PFSK-1 (cell line): ENCODE measurements at regions not wholly inside any gene's neighbourhood (a gene's known extent, or its start where the extent isn't known, plus 50 kb on each side); places are given as distances from the start of the nearest gene placed in this dataset.

Experiments
- FOXP2 ChIP-seq: optimal IDR thresholded peaks from 2 replicates; pipeline ENCODE3; 2011; ENCODE audit warnings: borderline replicate concordance, control low read depth, inconsistent platforms; ENCODE audit not compliant: insufficient read depth; ENCODE audit errors: extremely low read length, extremely low read depth
- POLR2AphosphoS5 ChIP-seq: IDR thresholded peaks from 2 replicates; pipeline ENCODE4 v1.6.1; 2012; ENCODE audit warnings: low read depth, mild to moderate bottlenecking, control low read depth, low read length, moderate library complexity
- REST ChIP-seq, 2 experiments: IDR thresholded peaks; 2 replicates each; pipeline versions ENCODE4 v1.6.1 to v1.8.0; 2011 to 2012; ENCODE audit warnings: low read depth in 2 of 2, low read length in 2 of 2, control low read depth in 1 of 2, inconsistent platforms in 1 of 2, mild to moderate bottlenecking in 1 of 2, moderate library complexity in 1 of 2; ENCODE audit not compliant: insufficient read depth in 1 of 2
- SIN3A ChIP-seq: IDR thresholded peaks from 2 replicates; pipeline ENCODE4 v1.6.1; 2012; ENCODE audit warnings: mild to moderate bottlenecking, low read length, moderate library complexity, borderline replicate concordance; ENCODE audit not compliant: insufficient read depth
- TAF1 ChIP-seq: IDR thresholded peaks from 2 replicates; pipeline ENCODE4 v1.6.1; 2012; ENCODE audit warnings: low read length, control low read depth, borderline replicate concordance; ENCODE audit not compliant: insufficient read depth

DNA sequence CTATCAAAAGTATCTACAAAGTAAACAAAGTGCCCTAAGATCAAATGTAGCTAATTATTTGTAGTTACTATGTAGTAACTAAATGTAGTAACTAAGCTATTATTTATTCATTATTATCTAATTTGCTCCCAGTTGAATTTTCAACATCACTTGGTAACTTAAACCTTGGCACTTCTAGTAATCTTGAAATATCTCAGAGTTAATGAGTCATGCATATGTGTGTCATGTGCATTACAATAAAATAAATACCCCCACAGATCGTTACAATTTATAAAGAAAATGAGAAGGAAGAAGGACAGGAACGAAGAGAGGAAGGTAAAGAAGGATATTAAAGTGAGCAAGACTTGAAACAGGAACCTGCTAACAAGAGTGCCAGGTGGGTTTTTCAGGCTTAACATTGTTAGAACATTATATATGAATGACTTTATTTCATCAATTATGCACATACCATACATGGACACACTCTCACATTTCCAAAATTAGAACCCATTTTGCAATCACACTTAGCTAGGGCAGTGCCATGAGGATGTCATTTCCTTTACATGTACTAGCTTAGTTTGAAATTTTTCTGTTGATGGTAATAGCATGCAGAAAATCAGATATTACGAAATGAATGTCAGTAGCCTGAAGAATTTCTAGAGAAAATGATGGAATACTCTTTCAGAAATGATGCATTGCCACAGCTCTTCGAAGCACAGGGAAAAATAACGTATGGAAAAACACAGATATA is 1670.4 kb upstream of the AGA start:
- TF ChIP-seq SIN3A (no peak), TAF1 (no peak), REST (IDR thresholded peaks at IDR 0.05; ENCODE audit: insufficient read depth in 1 of 2, low read depth in 2 of 2, low read length in 2 of 2) (no peak), POLR2AphosphoS5 (no peak), FOXP2 (no peak)

- TF ChIP-seq TAF1 (no peak), FOXP2 (no peak), SIN3A (no peak)
These were observed 1672.4 kb upstream of the AGA start for GRCh38 chr4:179114615-179115014.

DNA sequence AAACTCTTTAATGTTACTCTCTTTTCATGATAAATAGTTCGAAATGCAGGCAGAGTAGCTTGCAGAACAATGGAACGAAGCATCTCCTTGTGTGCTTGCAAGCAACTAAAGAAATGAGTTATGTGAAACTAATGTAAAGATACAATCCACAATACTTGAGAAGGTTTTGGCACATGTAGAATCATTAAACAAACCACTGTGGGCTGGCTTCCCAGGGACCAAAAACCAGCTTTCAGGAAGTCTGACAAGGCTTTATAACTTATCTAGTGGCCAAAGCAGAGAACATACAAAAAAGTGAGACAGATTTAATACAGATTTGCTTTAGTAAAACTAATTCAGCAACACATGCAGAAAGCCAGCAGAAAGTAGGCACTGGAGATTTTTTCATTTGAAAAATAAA is 1673.8 kb upstream of the AGA start:
- no peak for TF ChIP-seq SIN3A
- TF ChIP-seq TAF1, result no peak

DNA sequence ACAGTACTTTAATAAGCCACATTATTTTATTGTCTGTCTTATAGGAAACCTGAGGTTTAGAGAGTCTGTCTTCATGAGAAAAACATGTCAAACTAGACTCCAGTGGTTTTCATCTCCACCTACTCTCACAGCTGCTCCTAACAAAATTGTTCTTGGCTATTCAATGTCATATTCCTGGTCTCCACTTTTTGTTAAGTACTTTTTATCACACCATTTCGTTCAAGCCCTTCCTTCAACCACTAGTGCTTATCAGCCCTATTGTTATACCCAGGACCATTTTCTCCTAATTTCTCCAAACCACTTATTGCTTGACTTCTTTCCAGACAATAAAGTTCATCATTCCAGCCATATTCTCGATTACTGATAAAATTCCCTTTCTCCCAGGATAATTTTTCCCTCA is 1674.3 kb upstream of the AGA start:
- TF ChIP-seq TAF1 (no peak), FOXP2 (no peak), POLR2AphosphoS5 (no peak)

DNA sequence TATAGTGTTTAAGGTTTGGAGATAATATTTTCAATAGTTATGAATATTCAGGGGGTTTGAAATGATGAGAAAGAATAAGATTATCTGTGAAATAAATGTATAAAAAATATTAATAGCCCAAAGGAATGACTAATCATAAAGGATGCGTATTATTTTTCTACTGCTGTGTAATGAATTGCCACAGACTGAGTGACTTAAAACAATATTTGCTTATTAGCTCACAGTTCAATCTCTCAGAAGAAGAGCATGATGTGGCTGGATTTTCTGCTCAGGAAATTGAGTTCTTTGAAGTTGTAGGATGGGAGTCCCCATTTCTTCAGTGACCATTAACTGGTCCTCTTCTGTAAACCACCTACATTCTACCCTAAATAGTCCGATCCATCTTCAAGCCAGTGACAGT is 1680.8 kb upstream of the AGA start:
- TF ChIP-seq REST (IDR thresholded peaks at IDR 0.05; ENCODE audit: insufficient read depth in 1 of 2, low read depth in 2 of 2, low read length in 2 of 2) (no peak), POLR2AphosphoS5 (no peak), FOXP2 (no peak), SIN3A (no peak), TAF1 (no peak)

DNA sequence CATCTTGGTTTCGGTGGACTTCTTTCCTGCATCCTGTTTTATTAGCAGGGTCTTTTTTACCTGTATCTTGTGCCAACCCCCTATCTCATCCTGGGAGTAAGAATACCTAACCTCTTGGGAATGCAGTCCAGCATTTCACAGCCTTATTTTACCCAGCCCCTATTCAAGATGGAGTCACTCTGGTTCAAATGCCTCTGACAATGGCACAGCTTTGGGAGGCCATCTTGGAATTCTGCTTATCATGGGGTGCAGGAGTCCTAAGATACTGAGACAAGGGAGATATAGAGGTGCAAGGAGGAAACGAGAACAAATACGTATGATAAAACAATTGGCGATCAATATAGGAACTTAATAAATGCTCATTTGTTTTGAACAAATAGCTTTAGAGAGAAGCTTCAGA is 1682.2 kb upstream of the AGA start:
- no peak for TF ChIP-seq FOXP2
- TF ChIP-seq REST (IDR thresholded peaks at IDR 0.05; ENCODE audit: insufficient read depth in 1 of 2, low read depth in 2 of 2, low read length in 2 of 2), result no peak
- TF ChIP-seq SIN3A, result no peak
- no peak for TF ChIP-seq TAF1
- TF ChIP-seq POLR2AphosphoS5, result no peak
